NB4 (cell line): ENCODE measurements at regions not wholly inside any gene's neighbourhood (a gene's known extent, or its start where the extent isn't known, plus 50 kb on each side); places are given as distances from the start of the nearest gene placed in this dataset.

ENCODE experiments used
- CTCF ChIP-seq: IDR thresholded peaks from one replicate; pipeline ENCODE4 v1.5.1; 2012; ENCODE audit warnings: low read depth, low read length
- MYC ChIP-seq: IDR thresholded peaks from 2 replicates; pipeline ENCODE4 v1.6.1; 2011; ENCODE audit warnings: low read depth, low read length
- POLR2A ChIP-seq: IDR thresholded peaks from 2 replicates; pipeline ENCODE4 v1.6.1; 2011; ENCODE audit warnings: mild to moderate bottlenecking; ENCODE audit not compliant: insufficient read length; ENCODE audit errors: extremely low read depth
- TF ChIP-seq, protein P1 (sequence below): IDR thresholded peaks from 2 replicates; pipeline ENCODE4 v1.6.1; 2011; ENCODE audit warnings: low read depth, low read length

DNA sequence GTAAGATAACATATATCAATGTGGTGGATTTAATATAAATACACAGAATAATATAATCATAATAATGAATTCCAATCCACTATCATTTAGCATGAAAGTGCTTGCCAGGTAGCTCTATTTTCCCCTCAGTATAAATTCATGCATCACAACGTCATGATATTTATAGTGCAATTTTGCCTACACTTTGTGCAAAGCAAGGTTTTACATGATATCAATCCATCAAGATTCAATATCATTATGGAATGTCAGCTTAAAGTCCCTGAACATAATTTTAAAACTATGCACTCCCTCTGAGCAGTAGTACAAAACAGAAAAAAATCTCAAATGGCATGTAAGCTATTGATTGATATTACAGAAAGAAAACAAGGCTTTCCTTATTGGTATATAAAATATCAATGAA is 962.2 kb upstream of the PCDH20 start:
- TF ChIP-seq CTCF (no peak), MYC (no peak), POLR2A (no peak)
- TF ChIP-seq, protein P1, sequence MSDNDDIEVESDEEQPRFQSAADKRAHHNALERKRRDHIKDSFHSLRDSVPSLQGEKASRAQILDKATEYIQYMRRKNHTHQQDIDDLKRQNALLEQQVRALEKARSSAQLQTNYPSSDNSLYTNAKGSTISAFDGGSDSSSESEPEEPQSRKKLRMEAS = no peak
